ENCODE measurements at regions not wholly inside any gene's neighbourhood (a gene's known extent, or its start where the extent isn't known, plus 50 kb on each side); places are given as distances from the start of the nearest gene placed in this dataset.

DNA sequence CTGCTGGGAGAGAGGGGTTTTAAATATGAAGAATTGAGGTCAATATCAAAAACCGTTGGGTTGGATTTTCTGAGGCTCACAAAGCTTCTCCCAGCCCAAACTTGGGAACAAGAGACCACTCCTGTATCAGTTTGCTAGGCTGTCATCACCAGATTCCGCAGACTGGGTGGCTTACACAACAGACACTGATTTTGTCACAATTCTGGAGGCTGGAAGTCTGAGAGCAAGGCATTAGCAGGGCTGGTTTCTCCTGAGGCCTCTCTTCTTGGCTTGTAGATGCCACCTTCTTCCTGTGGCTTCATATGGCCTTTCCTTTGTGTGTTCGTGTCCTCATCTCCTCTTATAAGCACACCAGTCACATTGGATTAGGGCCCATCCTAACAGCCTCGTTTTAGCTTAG is 122.9 kb upstream of the COPS8 start:
- Histone ChIP-seq H3K27me3 (replicated peaks in 1 of 4; ENCODE audit: control insufficient read depth in 3 of 4, extremely low read depth in 1 of 4, insufficient read depth in 3 of 4, low read length in 3 of 4) (no peaks in the 10 kb centered on the region), H3K79me1 (ENCODE audit: low read depth, low read length) (no peaks in the 10 kb centered on the region), H3K9ac (replicated peaks in 1 of 4; ENCODE audit: extremely low read depth in 1 of 4, low read depth in 3 of 4, low read length in 3 of 4) (no peak overlapping the region), H3K27ac (ENCODE audit: low read depth, low read length) (no peak overlapping the region), H3K4me1 (replicated peaks in 1 of 4; ENCODE audit: control insufficient read depth in 3 of 4, insufficient read depth in 4 of 4, low read length in 3 of 4) (peaks cover 0 to 11% (median 6%) of the 10 kb centered on the region in 4 experiments; a peak in 4 of 7 replicates), H2AFZ (ENCODE audit: low read length) (no peak overlapping the region), H2BK20ac (ENCODE audit: low read length) (no peak overlapping the region), H3K4me3 (ENCODE audit: extremely low read depth in 1 of 4, insufficient read depth in 2 of 4, low read depth in 3 of 4, low read length in 4 of 4) (no peak overlapping the region), H3K36me3 (ENCODE audit: control insufficient read depth in 2 of 4, insufficient read depth in 4 of 4, low read length in 3 of 4) (no peaks in the 10 kb centered on the region), H3K56ac (replicated peaks; ENCODE audit: insufficient read length, low read depth, low read length) (no peak overlapping the region), H3K4ac (replicated peaks; ENCODE audit: insufficient read length, low read depth, low read length) (no peak overlapping the region), H3K23me2 (ENCODE audit: low read depth, low read length) (no peaks in the 10 kb centered on the region), H3K18ac (ENCODE audit: extremely low read depth, low read length) (no peak overlapping the region), H2AK5ac (ENCODE audit: low read depth, low read length) (no peak overlapping the region), H3K79me2 (ENCODE audit: control insufficient read depth in 1 of 2, insufficient read depth in 2 of 2, low read length in 2 of 2) (no peaks in the 10 kb centered on the region), H2BK120ac (replicated peaks; ENCODE audit: low read depth, low read length) (no peak overlapping the region), H3K14ac (ENCODE audit: insufficient read length) (peak overlapping the region; percentile 46), H4K8ac (ENCODE audit: extremely low read depth, insufficient read depth, low read length) (no peak overlapping the region), H3K9me3 (ENCODE audit: insufficient read depth in 2 of 2, low read depth in 1 of 2, low read length in 1 of 2) (peaks cover 0 to 3% of the 10 kb centered on the region in 2 experiments; a peak in 1 of 4 replicates), H2BK15ac (ENCODE audit: low read length) (no peak overlapping the region), H4K20me1 (replicated peaks in 1 of 2; ENCODE audit: control insufficient read depth in 1 of 2, insufficient read depth in 2 of 2, low read length in 2 of 2) (no peaks in the 10 kb centered on the region), H4K5ac (ENCODE audit: insufficient read length, low read depth, low read length) (no peak overlapping the region), H3K23ac (ENCODE audit: insufficient read length) (no peak overlapping the region), H2BK12ac (ENCODE audit: low read depth, low read length) (no peak overlapping the region), H4K91ac (replicated peaks; ENCODE audit: insufficient read length, low read length) (no peak overlapping the region), H2BK5ac (ENCODE audit: low read depth, low read length) (no peak overlapping the region), H3K4me2 (ENCODE audit: insufficient read depth in 1 of 2, low read depth in 2 of 2, low read length in 2 of 2) (no peak overlapping the region)
- ChIA-PET CTCF (ENCODE audit: partially characterized antibody) (interaction anchor here (1.1 kb wide), 1 partner anchor 23 kb away, joined by 3 read pairs; no protein-coding TSS in a partner anchor), POLR2A (ENCODE audit: partially characterized antibody) (no interaction called here)
- FAIRE-seq: no peak
- WGBS, 2 experiments (ENCODE audit: extremely low coverage in 1 of 2, insufficient coverage in 1 of 2, insufficient read length in 1 of 2, insufficient replicate concordance in 2 of 2, low coverage in 1 of 2, low lambda C conversion rate in 2 of 2, missing lambda C conversion rate in 1 of 2): 89% methylated on average over 4 of the region's 4 CpGs; no CpG with 5 or more reads in 1 of the 2 experiments
- no peak for DNase-seq (ENCODE audit: low read depth in 1 of 2, low spot score in 2 of 2)
- TF ChIP-seq GTF2F1 (IDR thresholded peaks at IDR 0.05; ENCODE audit: borderline replicate concordance, low read depth, low read length) (no peak), RAD21 (IDR thresholded peaks at IDR 0.05 in 1 of 2, conservative IDR thresholded peaks at IDR 0.05 in 1 of 2; ENCODE audit: low read depth in 2 of 2, low read length in 2 of 2) (no peak), RBBP5 (IDR thresholded peaks at IDR 0.05; ENCODE audit: borderline replicate concordance, low read depth, low read length) (no peak)
- TF ChIP-seq, protein P1, sequence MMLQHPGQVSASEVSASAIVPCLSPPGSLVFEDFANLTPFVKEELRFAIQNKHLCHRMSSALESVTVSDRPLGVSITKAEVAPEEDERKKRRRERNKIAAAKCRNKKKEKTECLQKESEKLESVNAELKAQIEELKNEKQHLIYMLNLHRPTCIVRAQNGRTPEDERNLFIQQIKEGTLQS (IDR thresholded peaks at IDR 0.05; ENCODE audit: insufficient read depth, low read depth, low read length): no peak

All from H1 (cell line).